Spleen (tissue), 7 donors: ENCODE measurements at regions not wholly inside any gene's neighbourhood (a gene's known extent, or its start where the extent isn't known, plus 50 kb on each side); places are given as distances from the start of the nearest gene placed in this dataset.

Source experiments
- POLR2AphosphoS5 ChIP-seq, 3 donors: sonication (generic); formaldehyde crosslinking; IDR thresholded peaks; one replicate each; pipeline ENCODE4 v1.5.1; 2017; ENCODE audit warnings: antibody characterized with exemption in 3 of 3
- TF ChIP-seq, protein P1 (sequence below), 11 experiments: fragments of 200-600 bp in 7 of 11; fragments of 450-650 bp in 4 of 11; sonication (generic) in 4 of 11; IDR thresholded peaks in 8 of 11; conservative IDR thresholded peaks in 3 of 11; 1 replicate in 7 of 11; 2 replicates in 4 of 11; pipeline versions ENCODE4 v1.4.0 to v1.8.0; 2016 to 2021; ENCODE audit warnings: antibody characterized with exemption in 11 of 11, inconsistent platforms in 4 of 11, mild to moderate bottlenecking in 1 of 11
- donor health status: DM: no; HTN: no; CAD: no; lungs with moderate emphysema.
- donor health status: DM: no; HTN: no; CAD: no.
- donor health status: DM: no; HTN: no; CAD: no.

DNA sequence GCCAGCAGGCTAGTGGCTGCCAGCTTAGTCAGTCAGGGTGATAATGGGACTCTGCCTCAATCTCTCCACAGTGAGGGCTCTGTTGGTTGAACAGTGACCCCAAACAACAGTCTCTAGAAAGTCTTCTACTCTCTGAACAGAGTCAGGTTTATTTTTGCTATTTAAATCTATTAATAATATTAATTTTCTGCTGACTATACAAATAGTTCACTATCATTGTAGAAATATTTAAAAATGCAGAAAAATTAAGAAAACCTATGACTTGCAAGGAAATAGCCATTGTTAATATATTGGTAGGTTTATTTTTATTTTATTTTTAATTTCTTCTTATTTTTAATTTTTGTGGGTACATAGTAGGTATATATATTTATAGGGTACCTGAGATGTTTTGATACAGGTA is 67.9 kb upstream of the AADAT start:
- TF ChIP-seq, protein P1, sequence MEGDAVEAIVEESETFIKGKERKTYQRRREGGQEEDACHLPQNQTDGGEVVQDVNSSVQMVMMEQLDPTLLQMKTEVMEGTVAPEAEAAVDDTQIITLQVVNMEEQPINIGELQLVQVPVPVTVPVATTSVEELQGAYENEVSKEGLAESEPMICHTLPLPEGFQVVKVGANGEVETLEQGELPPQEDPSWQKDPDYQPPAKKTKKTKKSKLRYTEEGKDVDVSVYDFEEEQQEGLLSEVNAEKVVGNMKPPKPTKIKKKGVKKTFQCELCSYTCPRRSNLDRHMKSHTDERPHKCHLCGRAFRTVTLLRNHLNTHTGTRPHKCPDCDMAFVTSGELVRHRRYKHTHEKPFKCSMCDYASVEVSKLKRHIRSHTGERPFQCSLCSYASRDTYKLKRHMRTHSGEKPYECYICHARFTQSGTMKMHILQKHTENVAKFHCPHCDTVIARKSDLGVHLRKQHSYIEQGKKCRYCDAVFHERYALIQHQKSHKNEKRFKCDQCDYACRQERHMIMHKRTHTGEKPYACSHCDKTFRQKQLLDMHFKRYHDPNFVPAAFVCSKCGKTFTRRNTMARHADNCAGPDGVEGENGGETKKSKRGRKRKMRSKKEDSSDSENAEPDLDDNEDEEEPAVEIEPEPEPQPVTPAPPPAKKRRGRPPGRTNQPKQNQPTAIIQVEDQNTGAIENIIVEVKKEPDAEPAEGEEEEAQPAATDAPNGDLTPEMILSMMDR (IDR thresholded peaks at IDR 0.05 in 8 of 11, conservative IDR thresholded peaks at IDR 0.05 in 3 of 11) = no peak
- TF ChIP-seq POLR2AphosphoS5 (IDR thresholded peaks at IDR 0.05) = no peak
